ENCODE measurements at regions not wholly inside any gene's neighbourhood (a gene's known extent, or its start where the extent isn't known, plus 50 kb on each side); places are given as distances from the start of the nearest gene placed in this dataset.

- TF ChIP-seq EZH2 (IDR thresholded peaks at IDR 0.05; ENCODE audit: borderline replicate concordance, insufficient read depth, low read depth, low read length, poor library complexity, severe bottlenecking) (no peak), CTCF (IDR thresholded peaks at IDR 0.05) (no peak)
These were observed 282.1 kb upstream of the GIMD1 start for GRCh38 chr4:106650701-106651100.

All from B cell (primary cell).